Smooth muscle cell (in vitro differentiated cells): ENCODE measurements at regions not wholly inside any gene's neighbourhood (a gene's known extent, or its start where the extent isn't known, plus 50 kb on each side); places are given as distances from the start of the nearest gene placed in this dataset.
A peak's percentile ranks its signal among the peaks of the same experiment; 100 is the strongest.

Experiments
- DNase-seq: peaks from one replicate; lab custom pipeline; 2025; ENCODE audit not compliant: unreplicated experiment; lab: John Stamatoyannopoulos, UW
- H2AFZ ChIP-seq: fragments of 200-600 bp; sonication (generic); 2 replicates; pipeline ENCODE4 v1.6.0; 2016; ENCODE audit warnings: antibody characterized with exemption, low read depth, mild to moderate bottlenecking
- H3F3A ChIP-seq: fragments of 200-600 bp; sonication (generic); 2 replicates; pipeline ENCODE4 v1.6.0; 2017; ENCODE audit warnings: antibody characterized with exemption, low read depth
- H3K27ac ChIP-seq: fragments of 200-600 bp; sonication (generic); 2 replicates; pipeline ENCODE4 v1.5.1; 2016; ENCODE audit warnings: low read depth, mild to moderate bottlenecking
- H3K27me3 ChIP-seq: fragments of 200-600 bp; sonication (generic); 2 replicates; pipeline ENCODE4 v1.6.1; 2016; ENCODE audit warnings: low read depth, mild to moderate bottlenecking
- H3K36me3 ChIP-seq: fragments of 200-600 bp; sonication (generic); 2 replicates; pipeline ENCODE4 v1.5.1; 2016; ENCODE audit warnings: low read depth
- H3K4me1 ChIP-seq: fragments of 200-600 bp; sonication (generic); 2 replicates; pipeline ENCODE4 v1.5.1; 2016; ENCODE audit warnings: low read depth
- H3K4me2 ChIP-seq: fragments of 200-600 bp; sonication (generic); 2 replicates; pipeline ENCODE4 v1.6.0; 2016; ENCODE audit warnings: mild to moderate bottlenecking
- H3K4me3 ChIP-seq: fragments of 200-600 bp; sonication (generic); 2 replicates; pipeline ENCODE4 v1.5.1; 2016; ENCODE audit warnings: mild to moderate bottlenecking
- H3K79me2 ChIP-seq: fragments of 200-600 bp; sonication (generic); 2 replicates; pipeline ENCODE4 v1.6.0; 2016; ENCODE audit warnings: low read depth, mild to moderate bottlenecking
- H3K9ac ChIP-seq: fragments of 200-600 bp; sonication (generic); 2 replicates; pipeline ENCODE4 v1.6.0; 2016; ENCODE audit warnings: low read depth
- H3K9me3 ChIP-seq: fragments of 200-600 bp; sonication (generic); replicated peaks from 2 replicates; pipeline ENCODE4 v1.5.1; 2016; ENCODE audit warnings: low read depth
- H4K20me1 ChIP-seq: fragments of 200-600 bp; sonication (generic); 2 replicates; pipeline ENCODE4 v1.6.0; 2016; ENCODE audit warnings: low read depth
- WGBS: methylation state at CpG from one replicate; pipeline ENCODE4 v1.1.7; 2016; ENCODE audit warnings: low lambda C conversion rate; 5-methylcytosine and 5-hydroxymethylcytosine counted together
- TF ChIP-seq, protein P1 (sequence below): fragments of 200-600 bp; sonication (generic); IDR thresholded peaks from 2 replicates; pipeline ENCODE4 v1.5.1; 2017; ENCODE audit warnings: borderline replicate concordance, mild to moderate bottlenecking, antibody characterized with exemption; ENCODE audit not compliant: insufficient read depth, poor library complexity, severe bottlenecking

- Histone ChIP-seq H3K79me2 (no peaks in the 10 kb centered on the region), H3K4me2 (no peak overlapping the region), H3K9me3 (no peaks in the 10 kb centered on the region), H3K27me3 (no peaks in the 10 kb centered on the region), H3F3A (no peaks in the 10 kb centered on the region), H3K27ac (no peak overlapping the region), H2AFZ (no peak overlapping the region), H3K36me3 (no peaks in the 10 kb centered on the region), H3K4me1 (no peaks in the 10 kb centered on the region), H4K20me1 (no peaks in the 10 kb centered on the region), H3K4me3 (no peak overlapping the region), H3K9ac (no peak overlapping the region)
- 88% methylated on average over 4 of the region's 4 CpGs for WGBS
- TF ChIP-seq, protein P1, sequence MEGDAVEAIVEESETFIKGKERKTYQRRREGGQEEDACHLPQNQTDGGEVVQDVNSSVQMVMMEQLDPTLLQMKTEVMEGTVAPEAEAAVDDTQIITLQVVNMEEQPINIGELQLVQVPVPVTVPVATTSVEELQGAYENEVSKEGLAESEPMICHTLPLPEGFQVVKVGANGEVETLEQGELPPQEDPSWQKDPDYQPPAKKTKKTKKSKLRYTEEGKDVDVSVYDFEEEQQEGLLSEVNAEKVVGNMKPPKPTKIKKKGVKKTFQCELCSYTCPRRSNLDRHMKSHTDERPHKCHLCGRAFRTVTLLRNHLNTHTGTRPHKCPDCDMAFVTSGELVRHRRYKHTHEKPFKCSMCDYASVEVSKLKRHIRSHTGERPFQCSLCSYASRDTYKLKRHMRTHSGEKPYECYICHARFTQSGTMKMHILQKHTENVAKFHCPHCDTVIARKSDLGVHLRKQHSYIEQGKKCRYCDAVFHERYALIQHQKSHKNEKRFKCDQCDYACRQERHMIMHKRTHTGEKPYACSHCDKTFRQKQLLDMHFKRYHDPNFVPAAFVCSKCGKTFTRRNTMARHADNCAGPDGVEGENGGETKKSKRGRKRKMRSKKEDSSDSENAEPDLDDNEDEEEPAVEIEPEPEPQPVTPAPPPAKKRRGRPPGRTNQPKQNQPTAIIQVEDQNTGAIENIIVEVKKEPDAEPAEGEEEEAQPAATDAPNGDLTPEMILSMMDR: no peak
- DNase-seq: no peak
These were observed 145.7 kb downstream of the NUP35 start for GRCh38 chr2:183269956-183270355.

DNA sequence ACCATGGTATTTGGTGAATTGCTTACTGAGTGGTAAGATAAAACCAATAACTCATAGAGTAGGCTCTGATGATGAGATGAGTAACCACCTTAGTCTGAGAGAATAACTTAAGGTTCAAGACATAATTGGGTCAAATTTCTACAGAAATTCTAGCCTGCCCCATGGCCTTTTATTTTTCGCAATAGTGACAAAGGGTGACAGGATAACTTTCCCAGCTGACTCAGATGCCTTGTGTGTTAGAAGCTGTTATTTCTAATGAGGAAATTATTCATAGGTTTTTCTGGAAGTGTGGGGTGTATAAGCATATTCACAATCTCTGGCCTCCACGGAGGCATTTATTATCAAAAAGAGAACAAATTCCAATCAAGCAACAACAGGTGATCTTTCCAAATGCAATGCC is 159.0 kb downstream of the NUP35 start:
- H3K4me3 ChIP-seq: no peak overlapping the region
- H3K4me2 ChIP-seq: no peak overlapping the region
- no peaks in the 10 kb centered on the region for H3F3A ChIP-seq
- TF ChIP-seq, protein P1: no peak
- no peak overlapping the region for H2AFZ ChIP-seq
- H3K4me1 ChIP-seq: no peaks in the 10 kb centered on the region
- H3K27ac ChIP-seq: no peak overlapping the region
- 97% methylated on average over 2 of the region's 2 CpGs for WGBS
- H3K36me3 ChIP-seq: no peaks in the 10 kb centered on the region
- H3K9ac ChIP-seq: no peak overlapping the region
- H3K79me2 ChIP-seq: no peaks in the 10 kb centered on the region
- no peaks in the 10 kb centered on the region for H4K20me1 ChIP-seq
- DNase-seq: no peak
- H3K9me3 ChIP-seq: no peaks in the 10 kb centered on the region
- H3K27me3 ChIP-seq: no peaks in the 10 kb centered on the region

DNA sequence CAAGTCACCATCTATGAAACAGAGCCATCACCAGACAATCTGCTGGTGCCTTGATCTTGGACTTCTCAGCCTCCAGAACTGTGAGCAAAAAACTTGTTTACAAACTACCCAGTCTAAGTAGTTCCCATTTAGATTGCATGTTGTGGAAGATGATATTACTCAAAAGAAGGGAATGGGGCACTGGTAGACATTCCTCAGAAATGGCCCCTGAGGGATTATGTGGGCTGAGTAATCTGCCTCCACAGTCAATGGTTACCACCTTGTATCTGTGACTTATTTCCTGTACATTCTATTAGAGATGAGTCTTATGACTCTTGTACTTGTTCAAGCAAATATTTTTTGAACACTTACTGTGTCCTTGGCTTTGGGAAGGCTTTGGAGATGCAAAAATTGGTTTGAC is 160.4 kb downstream of the NUP35 start:
- Histone ChIP-seq H3K27ac (peak overlapping the region; percentile 51), H3K36me3 (no peaks in the 10 kb centered on the region), H3K9ac (no peak overlapping the region), H3F3A (no peaks in the 10 kb centered on the region), H3K4me3 (no peak overlapping the region), H2AFZ (no peak overlapping the region), H4K20me1 (no peaks in the 10 kb centered on the region), H3K9me3 (no peaks in the 10 kb centered on the region), H3K4me1 (no peaks in the 10 kb centered on the region), H3K79me2 (no peaks in the 10 kb centered on the region), H3K4me2 (no peak overlapping the region), H3K27me3 (no peaks in the 10 kb centered on the region)
- TF ChIP-seq, protein P1: no peak
- no peak for DNase-seq

DNA sequence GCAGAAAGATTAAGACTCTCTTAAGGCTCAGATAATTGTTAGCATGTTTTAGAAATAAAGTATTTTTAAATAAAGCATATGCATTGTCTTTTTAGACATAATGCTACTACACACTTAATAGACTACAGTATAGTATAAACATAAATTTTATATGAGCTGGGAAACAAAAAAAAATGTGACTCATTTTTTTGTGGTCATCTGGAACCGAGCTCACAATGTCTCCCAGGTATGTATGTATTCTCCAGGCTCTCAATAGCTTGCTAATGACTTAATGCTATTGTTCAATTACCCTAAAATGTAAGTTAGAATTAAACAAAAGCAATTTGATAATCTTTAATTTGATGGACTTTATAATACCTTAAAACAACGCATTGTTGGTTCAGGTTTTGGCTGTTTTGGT is 167.2 kb downstream of the NUP35 start:
- DNase-seq: no peak
- WGBS: 76% methylated on average over 2 of the region's 2 CpGs
- no peaks in the 10 kb centered on the region for H3K36me3 ChIP-seq
- no peaks in the 10 kb centered on the region for H3K27me3 ChIP-seq
- H3K4me3 ChIP-seq: no peak overlapping the region
- no peaks in the 10 kb centered on the region for H3F3A ChIP-seq
- no peak overlapping the region for H3K27ac ChIP-seq
- H3K4me1 ChIP-seq: peaks cover 24% of the 10 kb centered on the region
- no peaks in the 10 kb centered on the region for H3K79me2 ChIP-seq
- H2AFZ ChIP-seq: no peak overlapping the region
- TF ChIP-seq, protein P1: no peak
- H3K9me3 ChIP-seq: no peaks in the 10 kb centered on the region
- H3K4me2 ChIP-seq: no peak overlapping the region
- no peak overlapping the region for H3K9ac ChIP-seq
- no peaks in the 10 kb centered on the region for H4K20me1 ChIP-seq
